LNCaP clone FGC (cell line): ENCODE measurements at regions not wholly inside any gene's neighbourhood (a gene's known extent, or its start where the extent isn't known, plus 50 kb on each side); places are given as distances from the start of the nearest gene placed in this dataset.
A peak's percentile ranks its signal among the peaks of the same experiment; 100 is the strongest.

ENCODE experiments used
- DNase-seq: peaks from one replicate; pipeline ENCODE4 v3.0.0-alpha.2; 2011; ENCODE audit warnings: low read depth
- H3K4me3 ChIP-seq: 2 replicates; pipeline ENCODE4 v1.5.1; 2011; ENCODE audit warnings: mild to moderate bottlenecking, low read depth, low read length, control low read depth
- TF ChIP-seq, protein P1 (sequence below): IDR thresholded peaks from 2 replicates; pipeline ENCODE4 v1.5.1; 2012; ENCODE audit warnings: mild to moderate bottlenecking; ENCODE audit not compliant: control insufficient read depth, insufficient read depth; ENCODE audit errors: extremely low read depth

- TF ChIP-seq, protein P1, sequence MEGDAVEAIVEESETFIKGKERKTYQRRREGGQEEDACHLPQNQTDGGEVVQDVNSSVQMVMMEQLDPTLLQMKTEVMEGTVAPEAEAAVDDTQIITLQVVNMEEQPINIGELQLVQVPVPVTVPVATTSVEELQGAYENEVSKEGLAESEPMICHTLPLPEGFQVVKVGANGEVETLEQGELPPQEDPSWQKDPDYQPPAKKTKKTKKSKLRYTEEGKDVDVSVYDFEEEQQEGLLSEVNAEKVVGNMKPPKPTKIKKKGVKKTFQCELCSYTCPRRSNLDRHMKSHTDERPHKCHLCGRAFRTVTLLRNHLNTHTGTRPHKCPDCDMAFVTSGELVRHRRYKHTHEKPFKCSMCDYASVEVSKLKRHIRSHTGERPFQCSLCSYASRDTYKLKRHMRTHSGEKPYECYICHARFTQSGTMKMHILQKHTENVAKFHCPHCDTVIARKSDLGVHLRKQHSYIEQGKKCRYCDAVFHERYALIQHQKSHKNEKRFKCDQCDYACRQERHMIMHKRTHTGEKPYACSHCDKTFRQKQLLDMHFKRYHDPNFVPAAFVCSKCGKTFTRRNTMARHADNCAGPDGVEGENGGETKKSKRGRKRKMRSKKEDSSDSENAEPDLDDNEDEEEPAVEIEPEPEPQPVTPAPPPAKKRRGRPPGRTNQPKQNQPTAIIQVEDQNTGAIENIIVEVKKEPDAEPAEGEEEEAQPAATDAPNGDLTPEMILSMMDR = no peak
- H3K4me3 ChIP-seq = no peak overlapping the region
- DNase-seq = no peak
Measured at GRCh38 chr5:10034001-10034400, 215.7 kb downstream of the ATPSCKMT start.

DNA sequence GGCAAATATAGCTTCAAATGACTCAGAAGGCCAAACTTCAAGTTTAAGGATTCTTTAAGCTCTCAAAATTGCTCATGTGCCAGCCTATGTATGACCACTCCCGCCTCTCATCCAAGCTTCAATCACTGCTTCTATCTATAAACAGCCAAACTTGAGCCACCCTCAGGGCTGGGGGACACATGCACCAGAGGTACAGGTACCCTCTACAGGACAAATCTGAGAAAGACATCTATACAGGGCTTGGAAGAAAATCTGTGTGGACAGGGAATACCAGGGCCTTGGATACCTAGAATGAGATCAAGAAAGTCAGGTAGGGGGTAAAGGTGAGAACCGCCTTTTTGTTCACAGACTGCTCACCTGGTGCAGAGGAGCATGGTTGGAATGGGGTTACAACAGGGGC lies 217.9 kb downstream of the ATPSCKMT start:
- TF ChIP-seq, protein P1 = no peak
- H3K4me3 ChIP-seq = no peak overlapping the region
- DNase-seq = no peak

- TF ChIP-seq, protein P1 = peak; percentile 40
- no peak for DNase-seq
- no peak overlapping the region for H3K4me3 ChIP-seq
Measured at GRCh38 chr5:10030219-10030831, 219.4 kb downstream of the ATPSCKMT start.

GRCh38 chr5:10023494-10023893 lies 226.2 kb downstream of the ATPSCKMT start:
- no peak overlapping the region for H3K4me3 ChIP-seq
- TF ChIP-seq, protein P1 = no peak
- no peak for DNase-seq

DNA sequence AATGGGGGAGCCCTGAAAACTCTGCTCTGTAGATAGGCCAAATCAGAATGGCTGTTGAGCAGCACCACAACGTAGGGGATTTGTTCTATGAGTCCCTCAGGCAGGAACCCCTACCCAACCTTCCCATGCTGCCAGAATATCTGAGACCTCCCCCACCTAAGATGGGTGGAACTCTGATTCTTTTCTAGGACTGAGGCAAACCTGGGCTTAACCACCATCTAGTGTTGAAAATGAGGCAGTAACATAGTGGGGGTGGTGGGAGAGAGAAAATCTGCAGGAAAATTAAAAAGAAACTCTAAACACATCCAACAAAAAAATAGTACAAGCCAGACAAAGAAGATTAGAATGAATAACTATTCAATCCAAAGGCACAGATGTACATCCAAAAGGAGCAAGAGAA lies 228.4 kb downstream of the ATPSCKMT start:
- DNase-seq = no peak
- no peak overlapping the region for H3K4me3 ChIP-seq
- TF ChIP-seq, protein P1 = no peak

DNA sequence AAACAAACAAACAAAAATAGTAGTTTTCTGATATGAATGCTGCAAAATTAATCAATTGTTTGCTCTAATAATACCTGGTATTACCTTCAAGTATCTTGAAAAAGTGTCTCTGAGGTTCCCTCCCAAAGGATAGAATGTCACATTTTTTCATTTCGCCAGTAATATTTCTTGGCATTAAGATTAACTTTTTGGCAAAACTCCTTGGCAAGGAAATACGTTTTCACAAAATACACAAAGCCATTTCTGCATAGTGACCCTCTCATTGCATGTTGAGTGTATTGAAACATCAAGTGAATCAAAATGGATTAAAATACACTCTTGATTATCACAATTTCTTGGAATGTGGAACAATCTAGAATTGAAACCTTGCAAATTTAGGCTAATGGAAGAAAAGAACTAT lies 230.5 kb downstream of the ATPSCKMT start:
- TF ChIP-seq, protein P1 = no peak
- H3K4me3 ChIP-seq = no peak overlapping the region
- no peak for DNase-seq
